Eye (tissue), 1 donor: ENCODE measurements at regions not wholly inside any gene's neighbourhood (a gene's known extent, or its start where the extent isn't known, plus 50 kb on each side); places are given as distances from the start of the nearest gene placed in this dataset.
"Not testable (repeated sequence)": the region's sequence is repeated elsewhere in the genome, so short reads cannot be mapped to it uniquely, and the experiment has no call there.

Experiments used
- DNase-seq: peaks from one replicate; pipeline ENCODE4 v3.0.0-alpha.2; 2015

DNA sequence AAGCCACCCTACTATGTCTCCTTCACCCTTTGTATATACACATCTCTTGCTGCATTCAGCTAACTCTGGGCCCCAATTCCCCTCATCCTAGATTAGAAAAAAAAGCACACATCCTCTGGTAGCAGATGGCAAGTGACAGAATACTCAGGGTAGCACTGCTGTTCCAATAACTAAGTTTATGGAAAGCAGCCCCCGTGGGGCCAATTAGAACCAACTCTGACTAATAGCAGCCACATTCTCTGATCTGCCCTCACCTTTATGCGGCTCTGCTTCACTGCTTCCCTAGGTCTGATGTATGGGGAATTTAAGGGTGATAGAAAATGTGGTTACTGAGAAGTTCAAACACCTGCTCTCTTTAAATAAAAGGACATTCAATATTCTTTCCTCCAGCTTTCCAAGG lies 74.9 kb upstream of the SETMAR start:
- peak; percentile 14 for DNase-seq

- DNase-seq, result no peak
These were observed 72.1 kb upstream of the SETMAR start for GRCh38 chr3:4231041-4231440.

DNA sequence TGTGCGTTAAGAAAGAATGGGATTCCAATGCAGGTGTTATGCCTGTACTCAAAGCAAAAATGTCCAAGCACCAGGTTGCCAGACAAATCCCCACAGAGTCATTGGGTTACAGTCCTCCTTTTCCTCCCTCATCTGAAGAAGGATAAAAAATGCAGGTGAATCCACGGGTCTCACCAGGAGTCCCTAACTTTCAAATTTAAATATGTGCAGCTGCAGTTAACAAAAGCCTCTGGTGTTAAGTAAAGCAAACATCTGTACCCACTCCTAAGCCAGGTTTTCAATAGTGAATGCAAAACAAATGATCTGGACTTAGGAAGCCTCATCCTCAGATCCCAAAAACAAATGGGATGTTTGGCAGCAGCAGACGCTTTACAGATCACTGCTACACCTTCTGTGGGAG lies 70.4 kb upstream of the SETMAR start:
- DNase-seq, result no peak

- DNase-seq, result no peak
These were observed 69.7 kb upstream of the SETMAR start for GRCh38 chr3:4233488-4233887.

GRCh38 chr3:4234889-4235288 lies 68.3 kb upstream of the SETMAR start:
- no peak for DNase-seq

GRCh38 chr3:4235690-4236089 lies 67.5 kb upstream of the SETMAR start:
- no peak for DNase-seq

DNA sequence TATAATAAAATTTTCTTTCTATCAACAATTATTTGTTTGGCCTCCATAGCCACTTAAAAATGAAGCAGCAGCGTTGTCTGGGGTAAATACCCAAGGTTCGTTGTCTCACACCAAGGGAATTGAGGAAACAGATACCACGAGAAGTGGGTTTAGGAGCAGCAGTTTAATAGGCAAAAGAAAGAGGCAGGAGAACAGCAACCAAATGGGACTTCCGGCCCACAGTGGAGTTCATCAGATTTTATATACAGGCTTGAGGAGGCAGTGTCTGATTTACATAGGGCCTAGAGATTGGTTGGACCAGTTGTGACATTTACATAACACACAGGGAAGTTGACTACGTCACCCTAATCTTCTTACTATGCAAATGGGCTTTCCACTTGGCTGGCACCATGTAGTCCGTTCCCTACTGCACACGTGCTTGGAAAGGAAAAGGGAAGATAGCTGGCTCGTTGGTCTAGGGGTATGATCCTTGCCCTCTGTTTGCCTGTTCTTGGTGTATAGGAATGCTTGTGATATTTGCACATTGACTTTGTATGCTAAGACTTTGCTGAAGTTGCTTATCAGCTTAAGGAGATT lies 61.5 kb upstream of the SETMAR start:
- no peak for DNase-seq

DNA sequence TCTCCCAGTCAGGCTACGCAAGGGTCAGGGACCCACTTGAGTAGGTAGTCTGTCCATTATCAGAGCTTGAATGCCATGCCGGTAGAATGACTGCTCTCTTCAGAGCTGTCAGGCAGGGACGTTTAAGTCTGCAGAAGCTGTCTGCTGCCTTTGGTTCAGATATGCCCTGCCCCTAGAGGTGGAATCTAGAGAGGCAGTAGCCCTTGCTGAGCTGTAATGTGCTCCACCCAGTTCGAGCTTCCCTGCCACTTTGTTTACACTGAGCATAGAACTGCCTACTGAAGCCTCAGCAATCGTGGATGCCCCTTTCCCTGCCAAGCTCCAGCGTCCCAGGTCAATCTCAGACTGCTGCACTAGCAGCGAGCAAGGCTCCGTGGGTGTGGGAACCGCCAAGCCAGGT lies 57.5 kb upstream of the SETMAR start:
- no peak for DNase-seq

DNA sequence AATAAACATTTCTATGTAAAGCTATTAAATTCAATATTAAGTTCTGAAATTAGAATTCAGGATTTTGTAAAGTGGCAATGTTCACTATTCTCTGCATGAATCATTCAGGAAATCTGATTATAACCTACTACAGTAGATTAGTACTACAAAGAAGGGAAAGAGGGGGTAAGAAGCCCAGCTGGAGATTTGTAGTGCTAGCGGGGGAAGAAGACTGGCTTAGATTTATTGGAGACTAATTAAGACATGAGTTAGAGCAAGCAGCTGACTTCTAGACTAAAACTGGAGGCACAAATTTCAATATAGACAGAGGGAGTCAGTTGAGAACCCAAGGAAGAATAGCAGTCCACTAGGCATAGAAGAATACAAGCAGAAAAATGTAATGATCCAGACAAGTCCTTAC lies 55.8 kb upstream of the SETMAR start:
- DNase-seq, result no peak

- no peak for DNase-seq
These were observed 53.1 kb upstream of the SETMAR start for GRCh38 chr3:4250064-4250463.

DNA sequence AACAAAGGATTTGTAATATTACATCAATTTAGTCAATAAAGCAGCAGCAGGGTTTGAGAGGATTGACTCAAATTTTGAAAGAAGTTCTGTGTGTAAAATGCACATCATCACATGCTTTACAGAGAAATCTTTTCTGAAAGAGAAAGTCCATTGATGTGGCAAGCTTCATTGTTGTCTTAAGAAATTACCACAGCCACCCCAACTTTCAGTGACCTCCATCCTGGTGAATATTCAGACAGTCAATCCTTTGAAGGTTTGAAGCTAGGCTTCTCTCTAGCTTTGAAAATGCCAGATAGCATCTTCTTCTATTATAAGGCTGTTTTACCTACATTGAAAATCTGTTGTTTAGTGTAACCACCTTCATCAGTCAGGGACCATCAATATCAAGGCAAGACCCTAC lies 51.8 kb upstream of the SETMAR start:
- no peak for DNase-seq

- DNase-seq, result not testable (repeated sequence)
These were observed 49.9 kb upstream of the SETMAR start for GRCh38 chr3:4253072-4253832.
